H9 (cell line): ENCODE measurements at regions not wholly inside any gene's neighbourhood (a gene's known extent, or its start where the extent isn't known, plus 50 kb on each side); places are given as distances from the start of the nearest gene placed in this dataset.

Experiments used
- DNase-seq: peaks from one replicate; pipeline ENCODE4 v3.0.0-alpha.2; 2017
- H2AFZ ChIP-seq: one replicate; pipeline ENCODE4 v1.6.1; 2013; ENCODE audit warnings: mild to moderate bottlenecking, low read length, control low read depth, moderate library complexity
- H2AK5ac ChIP-seq: 2 replicates; pipeline ENCODE4 v1.6.1; 2013; ENCODE audit warnings: low read length, control low read depth, mixed read lengths; ENCODE audit not compliant: insufficient read length
- H2BK120ac ChIP-seq: one replicate; pipeline ENCODE4 v1.6.1; 2013; ENCODE audit warnings: low read depth, mild to moderate bottlenecking, low read length, control low read depth, inconsistent platforms; ENCODE audit not compliant: poor library complexity, severe bottlenecking
- H2BK12ac ChIP-seq: 2 replicates; pipeline ENCODE4 v1.6.1; 2013; ENCODE audit warnings: low read length, control low read depth, mixed read lengths, low read depth; ENCODE audit not compliant: insufficient read length
- H2BK15ac ChIP-seq: 2 replicates; pipeline ENCODE4 v1.6.1; 2013; ENCODE audit warnings: low read depth, low read length, control low read depth
- H2BK20ac ChIP-seq: one replicate; pipeline ENCODE4 v1.6.1; 2013; ENCODE audit warnings: low read depth, mild to moderate bottlenecking, low read length, control low read depth, inconsistent platforms; ENCODE audit not compliant: poor library complexity, severe bottlenecking
- H2BK5ac ChIP-seq: 2 replicates; pipeline ENCODE4 v1.6.1; 2013; ENCODE audit warnings: low read length, control low read depth, mixed read lengths; ENCODE audit not compliant: insufficient read length
- H3K14ac ChIP-seq: 2 replicates; pipeline ENCODE4 v1.6.1; 2013; ENCODE audit warnings: low read length, control low read depth; ENCODE audit not compliant: insufficient read depth
- H3K18ac ChIP-seq: 2 replicates; pipeline ENCODE4 v1.6.1; 2013; ENCODE audit warnings: low read depth, mild to moderate bottlenecking, mixed read lengths, low read length, control low read depth; ENCODE audit not compliant: insufficient read length
- H3K23ac ChIP-seq: 2 replicates; pipeline ENCODE4 v1.6.1; 2013; ENCODE audit warnings: low read length, control low read depth, mixed read lengths, low read depth; ENCODE audit not compliant: insufficient read length
- H3K23me2 ChIP-seq: 2 replicates; pipeline ENCODE4 v1.6.1; 2013; ENCODE audit warnings: low read depth, mild to moderate bottlenecking, mixed read lengths, low read length, control low read depth; ENCODE audit not compliant: insufficient read length, poor library complexity, severe bottlenecking
- H3K27ac ChIP-seq: 2 replicates; pipeline ENCODE4 v1.5.1; 2013; ENCODE audit warnings: low read length, control low read depth, mixed read lengths, low read depth; ENCODE audit not compliant: insufficient read length
- H3K27me3 ChIP-seq: 2 replicates; pipeline ENCODE4 v1.6.1; 2013; ENCODE audit warnings: low read length, control low read depth, inconsistent platforms; ENCODE audit not compliant: insufficient read depth
- H3K4ac ChIP-seq: 2 replicates; pipeline ENCODE4 v1.6.1; 2013; ENCODE audit warnings: low read depth, mild to moderate bottlenecking, control low read depth, inconsistent platforms, low read length, moderate library complexity
- H3K4me1 ChIP-seq: 2 replicates; pipeline ENCODE4 v1.6.1; 2013; ENCODE audit warnings: low read length, control low read depth, inconsistent platforms; ENCODE audit not compliant: insufficient read depth
- H3K4me2 ChIP-seq: 2 replicates; pipeline ENCODE4 v1.6.1; 2013; ENCODE audit warnings: low read length, control low read depth, mixed read lengths; ENCODE audit not compliant: insufficient read length, insufficient read depth
- H3K56ac ChIP-seq: 2 replicates; pipeline ENCODE4 v1.6.1; 2013; ENCODE audit warnings: low read depth, mild to moderate bottlenecking, mixed read lengths, low read length, control low read depth; ENCODE audit not compliant: insufficient read length
- H3K79me1 ChIP-seq: 2 replicates; pipeline ENCODE4 v1.6.1; 2013; ENCODE audit warnings: low read depth, mild to moderate bottlenecking, moderate library complexity, low read length, control low read depth, inconsistent platforms; ENCODE audit not compliant: insufficient read depth, poor library complexity, severe bottlenecking
- H3K79me2 ChIP-seq: 2 replicates; pipeline ENCODE4 v1.6.1; 2013; ENCODE audit warnings: low read length, control low read depth, inconsistent platforms; ENCODE audit not compliant: insufficient read depth
- H3K9ac ChIP-seq: 2 replicates; pipeline ENCODE4 v1.6.1; 2013; ENCODE audit warnings: low read length, control low read depth, mixed read lengths; ENCODE audit not compliant: insufficient read length; ENCODE audit errors: extremely low read depth
- H3K9me3 ChIP-seq: one replicate; pipeline ENCODE4 v1.6.1; 2013; ENCODE audit warnings: low read depth, low read length, inconsistent platforms; ENCODE audit not compliant: control insufficient read depth
- H3T11ph ChIP-seq: one replicate; pipeline ENCODE4 v1.6.1; 2013; ENCODE audit warnings: mild to moderate bottlenecking, low read length, control low read depth, inconsistent platforms
- H4K20me1 ChIP-seq: one replicate; pipeline ENCODE4 v1.6.1; 2013; ENCODE audit not compliant: control insufficient read depth, insufficient read length, insufficient read depth
- H4K5ac ChIP-seq: 2 replicates; pipeline ENCODE4 v1.6.1; 2013; ENCODE audit warnings: low read depth, mild to moderate bottlenecking, mixed read lengths, low read length, control low read depth; ENCODE audit not compliant: insufficient read length
- H4K8ac ChIP-seq: replicated peaks from 2 replicates; pipeline ENCODE4 v1.6.1; 2013; ENCODE audit warnings: low read length, control low read depth, mixed read lengths, low read depth; ENCODE audit not compliant: insufficient read length
- H4K91ac ChIP-seq: 2 replicates; pipeline ENCODE4 v1.6.1; 2013; ENCODE audit warnings: low read depth, mild to moderate bottlenecking, moderate library complexity, mixed read lengths, low read length, control low read depth; ENCODE audit not compliant: insufficient read length
- H3K27ac Mint-ChIP-seq, 3 experiments: 2 replicates in 2 of 3; 3 replicates in 1 of 3; pipeline ENCODE4 v1.8.0; 2020 to 2021; ENCODE audit warnings: mixed read lengths in 3 of 3, mild to moderate bottlenecking in 1 of 3, moderate library complexity in 1 of 3
- H3K27me3 Mint-ChIP-seq: 2 replicates; pipeline ENCODE4 v1.8.0; 2021; ENCODE audit warnings: low read depth, mild to moderate bottlenecking, moderate library complexity, mixed read lengths
- H3K36me3 Mint-ChIP-seq, 3 experiments: 2 replicates in 2 of 3; 3 replicates in 1 of 3; pipeline ENCODE4 v1.8.0; 2020 to 2021; ENCODE audit warnings: low read depth in 3 of 3, mixed read lengths in 3 of 3; ENCODE audit not compliant: insufficient read depth in 1 of 3
- H3K4me1 Mint-ChIP-seq, 2 experiments: 2 replicates each; pipeline ENCODE4 v1.8.0; 2020; ENCODE audit warnings: mixed read lengths in 2 of 2
- H3K4me3 Mint-ChIP-seq, 2 experiments: 2 replicates in 1 of 2; 3 replicates in 1 of 2; pipeline ENCODE4 v1.8.0; 2020 to 2021; ENCODE audit warnings: mild to moderate bottlenecking in 2 of 2, mixed read lengths in 2 of 2, moderate library complexity in 1 of 2
- H3K9me3 Mint-ChIP-seq, 2 experiments: 2 replicates in 1 of 2; 3 replicates in 1 of 2; pipeline ENCODE4 v1.8.0; 2020; ENCODE audit warnings: mild to moderate bottlenecking in 2 of 2, mixed read lengths in 2 of 2, moderate library complexity in 1 of 2
- CTCF ChIP-seq: fragments of 200-600 bp; sonication (generic); conservative IDR thresholded peaks from 3 replicates; pipeline ENCODE4 v1.8.0; 2021; ENCODE audit warnings: antibody characterized with exemption, mild to moderate bottlenecking
- WGBS: extraction: QIAGEN DNeasy Blood & Tissue Kit; methylation state at CpG from one replicate; pipeline ENCODE4 v1.1.7; 2013; ENCODE audit warnings: missing lambda C conversion rate, low lambda C conversion rate, mixed read lengths; ENCODE audit not compliant: insufficient read length; ENCODE audit errors: extremely low coverage; 5-methylcytosine and 5-hydroxymethylcytosine counted together

GRCh38 chr4:36852856-36853255 is 391.7 kb upstream of the NWD2 start:
- Mint-ChIP-seq H3K27me3 (peaks cover 1% of the 10 kb centered on the region; the same call in 1 of the 2 replicates), H3K36me3 (no peaks in the 10 kb centered on the region), H3K27ac (no peak overlapping the region), H3K9me3 (no peaks in the 10 kb centered on the region), H3K4me1 (no peaks in the 10 kb centered on the region), H3K4me3 (no peak overlapping the region)
- Histone ChIP-seq H3T11ph (no peak overlapping the region), H3K18ac (no peak overlapping the region), H2AFZ (no peak overlapping the region), H4K5ac (no peak overlapping the region), H3K27ac (no peak overlapping the region), H3K79me2 (no peaks in the 10 kb centered on the region), H3K56ac (no peak overlapping the region), H3K23me2 (no peaks in the 10 kb centered on the region), H3K27me3 (no peaks in the 10 kb centered on the region), H2BK12ac (no peak overlapping the region), H2BK120ac (no peak overlapping the region), H2BK20ac (no peak overlapping the region), H3K4ac (no peak overlapping the region), H3K9ac (no peak overlapping the region), H3K79me1 (no peaks in the 10 kb centered on the region), H3K23ac (no peak overlapping the region), H2AK5ac (no peak overlapping the region), H3K9me3 (no peaks in the 10 kb centered on the region), H4K8ac (no peak overlapping the region), H4K20me1 (no peaks in the 10 kb centered on the region), H4K91ac (no peak overlapping the region), H3K4me2 (no peak overlapping the region), H2BK5ac (no peak overlapping the region), H3K4me1 (no peaks in the 10 kb centered on the region), H2BK15ac (no peak overlapping the region), H3K14ac (no peak overlapping the region)
- WGBS, result no CpG with 5 or more reads among the region's 4 CpGs
- no peak for DNase-seq
- TF ChIP-seq CTCF, result no peak
